ENCODE measurements at regions not wholly inside any gene's neighbourhood (a gene's known extent, or its start where the extent isn't known, plus 50 kb on each side); places are given as distances from the start of the nearest gene placed in this dataset.

DNA sequence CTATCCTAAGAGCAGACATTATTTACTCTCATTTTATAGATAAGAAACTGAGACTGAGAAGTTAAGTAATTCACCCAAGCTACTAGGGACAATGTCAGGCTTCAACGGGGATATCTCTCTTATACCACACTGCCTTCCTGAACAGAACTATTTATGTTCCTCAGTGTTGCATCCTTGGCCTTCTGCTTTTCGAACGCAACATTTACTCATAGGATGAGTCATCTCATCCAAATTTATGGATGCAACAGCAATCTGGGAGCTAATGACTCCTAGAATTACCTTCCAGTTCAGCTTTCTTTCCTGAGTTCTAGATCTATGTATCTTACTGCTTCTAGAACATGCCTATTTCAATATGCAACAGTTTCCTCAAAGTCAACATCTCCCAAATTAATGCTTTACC is 103.6 kb upstream of the PAM start:
- Mint-ChIP-seq H3K27me3 (ENCODE audit: low read depth) (no peaks in the 10 kb centered on the region), H3K36me3 (ENCODE audit: low read depth) (peaks cover 4% of the 10 kb centered on the region), H3K4me1 (no peaks in the 10 kb centered on the region), H3K9me3 (peaks cover 7% of the 10 kb centered on the region), H3K4me3 (no peak overlapping the region), H3K27ac (no peak overlapping the region)
- TF ChIP-seq, protein P1, sequence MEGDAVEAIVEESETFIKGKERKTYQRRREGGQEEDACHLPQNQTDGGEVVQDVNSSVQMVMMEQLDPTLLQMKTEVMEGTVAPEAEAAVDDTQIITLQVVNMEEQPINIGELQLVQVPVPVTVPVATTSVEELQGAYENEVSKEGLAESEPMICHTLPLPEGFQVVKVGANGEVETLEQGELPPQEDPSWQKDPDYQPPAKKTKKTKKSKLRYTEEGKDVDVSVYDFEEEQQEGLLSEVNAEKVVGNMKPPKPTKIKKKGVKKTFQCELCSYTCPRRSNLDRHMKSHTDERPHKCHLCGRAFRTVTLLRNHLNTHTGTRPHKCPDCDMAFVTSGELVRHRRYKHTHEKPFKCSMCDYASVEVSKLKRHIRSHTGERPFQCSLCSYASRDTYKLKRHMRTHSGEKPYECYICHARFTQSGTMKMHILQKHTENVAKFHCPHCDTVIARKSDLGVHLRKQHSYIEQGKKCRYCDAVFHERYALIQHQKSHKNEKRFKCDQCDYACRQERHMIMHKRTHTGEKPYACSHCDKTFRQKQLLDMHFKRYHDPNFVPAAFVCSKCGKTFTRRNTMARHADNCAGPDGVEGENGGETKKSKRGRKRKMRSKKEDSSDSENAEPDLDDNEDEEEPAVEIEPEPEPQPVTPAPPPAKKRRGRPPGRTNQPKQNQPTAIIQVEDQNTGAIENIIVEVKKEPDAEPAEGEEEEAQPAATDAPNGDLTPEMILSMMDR (IDR thresholded peaks at IDR 0.05; ENCODE audit: unreplicated experiment in 3 of 3), result no peak

DNA sequence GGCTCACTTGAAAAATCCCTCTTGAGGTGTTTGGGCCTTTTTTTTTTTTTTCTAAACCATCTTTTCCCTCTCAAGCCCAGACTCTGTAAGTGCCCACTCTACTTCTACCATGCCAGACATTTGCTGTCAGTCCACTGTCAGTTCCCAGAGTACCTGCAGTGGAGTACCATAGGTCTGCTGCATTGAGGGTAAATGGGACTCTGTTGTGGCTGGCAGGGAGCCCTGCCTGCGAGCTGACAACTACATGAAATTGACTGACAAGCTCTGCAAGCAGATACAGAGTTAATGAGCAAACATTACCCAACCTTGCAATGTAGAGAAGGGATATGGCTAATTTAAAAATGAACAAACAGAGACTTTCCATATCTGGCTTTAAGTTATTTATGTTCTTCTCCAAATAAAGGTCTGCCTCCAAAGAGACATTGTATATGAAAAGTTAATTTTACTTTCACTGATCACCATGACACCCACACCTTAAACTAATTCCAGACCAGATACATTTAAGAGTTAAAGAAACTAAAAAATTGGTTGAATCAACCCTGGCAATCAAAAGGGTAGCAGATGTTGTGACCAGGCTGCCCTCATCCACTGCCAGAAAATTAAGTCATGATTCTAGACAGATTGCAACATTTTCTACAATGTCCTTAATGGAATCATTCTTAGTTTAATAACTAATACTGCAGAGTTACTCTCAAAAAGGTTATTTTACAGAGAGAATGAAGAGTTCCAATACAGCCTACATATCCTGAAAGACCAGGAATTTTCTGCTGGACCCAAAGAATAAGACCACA is 100.4 kb upstream of the PAM start:
- Mint-ChIP-seq H3K27ac (no peak overlapping the region), H3K9me3 (no peaks in the 10 kb centered on the region), H3K27me3 (ENCODE audit: low read depth) (no peaks in the 10 kb centered on the region), H3K4me1 (no peaks in the 10 kb centered on the region), H3K4me3 (no peak overlapping the region), H3K36me3 (ENCODE audit: low read depth) (no peaks in the 10 kb centered on the region)
- TF ChIP-seq, protein P1 (IDR thresholded peaks at IDR 0.05; ENCODE audit: unreplicated experiment in 3 of 3), result no peak

DNA sequence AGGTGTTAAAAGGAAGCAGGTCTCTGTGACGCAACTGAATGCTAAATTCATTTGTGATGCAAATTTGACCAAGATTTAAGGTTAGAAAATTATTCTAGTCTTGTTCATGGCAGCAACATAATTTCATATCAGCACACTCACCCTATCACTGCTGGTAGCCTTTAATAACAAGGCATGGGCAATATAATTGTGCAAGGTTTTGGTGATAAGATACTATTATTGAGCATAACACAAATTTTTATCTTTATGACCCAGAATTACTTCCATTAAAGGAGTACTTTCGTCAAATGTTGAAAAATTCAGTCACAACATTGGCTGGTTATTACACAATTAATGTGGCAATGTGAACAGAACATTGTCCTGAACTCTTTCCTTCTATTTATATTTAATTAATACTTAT is 96.0 kb upstream of the PAM start:
- H3K9me3 Mint-ChIP-seq, result no peaks in the 10 kb centered on the region
- no peaks in the 10 kb centered on the region for H3K27me3 Mint-ChIP-seq (ENCODE audit: low read depth)
- H3K4me1 Mint-ChIP-seq, result no peaks in the 10 kb centered on the region
- no peak overlapping the region for H3K27ac Mint-ChIP-seq
- TF ChIP-seq, protein P1 (IDR thresholded peaks at IDR 0.05; ENCODE audit: unreplicated experiment in 3 of 3), result no peak
- H3K36me3 Mint-ChIP-seq (ENCODE audit: low read depth), result no peaks in the 10 kb centered on the region
- no peak overlapping the region for H3K4me3 Mint-ChIP-seq

DNA sequence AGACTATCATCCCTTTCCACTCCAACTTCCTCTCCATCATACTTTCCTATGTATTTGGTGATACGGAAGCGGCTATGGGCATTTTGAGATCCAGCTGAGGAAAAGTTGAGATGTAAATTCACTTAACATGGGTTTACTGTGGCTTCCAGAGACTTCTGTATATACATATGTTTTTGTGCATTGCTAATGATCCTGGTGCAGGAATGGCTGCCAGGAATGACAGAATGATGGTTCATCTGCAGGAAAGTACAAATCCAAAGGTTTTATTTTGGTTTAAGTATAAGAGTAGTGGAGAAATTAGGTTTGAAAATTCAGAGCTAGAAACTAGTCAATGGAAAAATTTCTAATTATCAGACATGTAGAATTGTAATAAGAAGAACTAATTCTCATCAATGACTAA is 95.0 kb upstream of the PAM start:
- H3K27ac Mint-ChIP-seq, result no peak overlapping the region
- no peak overlapping the region for H3K4me3 Mint-ChIP-seq
- no peaks in the 10 kb centered on the region for H3K4me1 Mint-ChIP-seq
- TF ChIP-seq, protein P1 (IDR thresholded peaks at IDR 0.05; ENCODE audit: unreplicated experiment in 3 of 3), result no peak
- no peaks in the 10 kb centered on the region for H3K9me3 Mint-ChIP-seq
- no peaks in the 10 kb centered on the region for H3K36me3 Mint-ChIP-seq (ENCODE audit: low read depth)
- H3K27me3 Mint-ChIP-seq (ENCODE audit: low read depth), result no peaks in the 10 kb centered on the region

DNA sequence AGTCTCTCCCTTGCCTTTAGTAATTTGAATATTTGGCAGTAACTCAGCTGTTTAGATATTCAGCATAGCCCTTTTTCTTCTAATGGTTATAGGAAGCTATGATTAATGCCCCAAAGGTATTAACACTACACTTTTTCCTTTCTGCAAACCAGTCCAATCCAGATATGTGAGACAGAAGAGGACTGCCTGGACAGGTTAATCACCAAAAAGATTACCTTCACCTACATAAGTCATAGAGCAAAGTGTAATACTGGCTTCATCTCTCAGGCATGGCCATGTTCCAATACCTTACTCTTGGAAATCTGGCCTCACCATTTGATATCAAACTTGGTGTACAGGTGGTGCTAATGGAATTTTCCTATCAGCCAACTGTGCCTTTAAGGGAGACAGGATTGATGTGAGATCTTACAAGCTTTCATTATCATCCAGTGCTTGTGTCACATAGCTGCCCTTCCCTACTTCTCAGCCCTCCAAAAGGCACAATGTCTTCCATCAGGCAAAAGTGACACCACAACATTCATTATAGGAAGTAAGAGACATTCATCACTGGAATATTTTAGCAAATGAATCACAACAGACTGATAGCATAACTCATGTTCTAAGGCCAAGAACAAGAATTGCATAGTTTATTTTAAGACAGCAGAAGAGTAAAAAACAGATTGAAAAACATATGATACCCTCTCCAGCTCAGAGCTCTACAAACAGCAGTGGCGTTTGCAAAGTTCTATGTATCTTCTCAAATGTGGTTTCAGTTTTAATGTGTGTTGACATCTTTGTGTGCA is 91.2 kb upstream of the PAM start:
- Mint-ChIP-seq H3K9me3 (no peaks in the 10 kb centered on the region), H3K4me1 (peaks cover 5% of the 10 kb centered on the region), H3K27me3 (ENCODE audit: low read depth) (no peaks in the 10 kb centered on the region), H3K36me3 (ENCODE audit: low read depth) (no peaks in the 10 kb centered on the region), H3K4me3 (no peak overlapping the region), H3K27ac (no peak overlapping the region)
- TF ChIP-seq, protein P1 (IDR thresholded peaks at IDR 0.05; ENCODE audit: unreplicated experiment in 3 of 3), result no peak

Data from nephron (organoid).